ENCODE measurements at regions not wholly inside any gene's neighbourhood (a gene's known extent, or its start where the extent isn't known, plus 50 kb on each side); places are given as distances from the start of the nearest gene placed in this dataset.

- DNase-seq (ENCODE audit: low spot score): peak; percentile 14
Measured at GRCh38 chr1:168386949-168387586, 106.4 kb downstream of the TBX19 start.

GRCh38 chr1:168386492-168386891 lies 105.8 kb downstream of the TBX19 start:
- DNase-seq (ENCODE audit: low spot score): no peak

- DNase-seq (ENCODE audit: low spot score): no peak
Measured at GRCh38 chr1:168381850-168382249, 101.2 kb downstream of the TBX19 start.

DNA sequence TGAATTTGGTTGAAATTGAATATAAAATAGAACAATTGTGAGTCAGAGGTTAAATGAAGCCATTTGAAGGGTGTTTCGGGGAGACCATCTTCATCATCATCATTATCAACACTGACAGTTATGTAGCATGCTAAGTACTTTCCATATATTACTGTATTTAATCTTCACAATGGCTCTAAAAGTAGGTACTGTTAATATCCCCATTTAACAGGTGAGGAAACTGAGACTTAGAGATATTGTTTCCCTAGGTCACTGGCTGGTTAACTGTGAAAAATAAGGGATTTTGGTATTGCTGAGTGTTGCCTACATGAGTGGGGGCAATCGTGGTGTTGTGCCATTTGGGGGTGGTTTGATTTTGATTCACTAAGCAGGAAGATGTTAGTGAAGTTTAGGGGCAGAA lies 100.3 kb downstream of the TBX19 start:
- DNase-seq (ENCODE audit: low spot score): no peak

DNA sequence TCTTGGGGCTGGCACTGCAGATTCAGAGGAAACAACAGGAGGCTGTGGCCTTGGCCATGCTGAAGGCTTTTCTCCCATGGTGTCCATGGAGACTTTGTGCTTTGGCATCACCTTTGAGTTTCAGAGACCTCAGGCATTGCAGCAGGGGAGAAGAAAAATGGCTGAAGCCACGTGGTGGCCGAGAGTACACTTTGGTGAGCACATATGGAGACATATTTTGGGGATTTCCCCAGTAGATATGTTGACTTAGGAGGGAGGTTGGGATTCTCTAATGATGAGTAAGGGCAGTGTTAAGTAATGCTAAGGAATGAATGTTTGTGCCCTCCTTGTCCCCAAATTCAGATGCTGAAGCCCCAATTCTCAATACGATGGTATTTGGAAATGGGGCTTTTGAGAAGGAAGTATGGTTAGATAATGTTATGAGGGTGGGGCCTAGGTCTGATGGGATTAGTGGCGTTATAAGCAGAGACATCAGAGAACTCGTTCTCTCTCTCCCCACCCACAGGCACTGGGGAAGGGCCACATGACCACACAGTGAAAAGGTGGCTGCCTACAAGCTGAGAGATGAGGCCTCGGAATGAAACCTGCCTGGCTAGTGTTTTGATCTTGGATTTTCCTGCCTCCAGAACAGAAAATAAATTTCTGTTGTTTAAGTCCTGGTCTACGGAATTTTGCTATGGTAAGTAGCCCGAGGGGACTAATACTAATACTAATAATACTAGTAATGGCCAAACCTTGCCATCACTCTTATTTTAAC lies 98.6 kb downstream of the TBX19 start:
- DNase-seq (ENCODE audit: low spot score): no peak

GRCh38 chr1:168375566-168376300 lies 95.1 kb downstream of the TBX19 start:
- no peak for DNase-seq (ENCODE audit: low spot score)

GRCh38 chr1:168374566-168374965 lies 93.9 kb downstream of the TBX19 start:
- no peak for DNase-seq (ENCODE audit: low spot score)

GRCh38 chr1:168373869-168374268 lies 93.2 kb downstream of the TBX19 start:
- no peak for DNase-seq (ENCODE audit: low spot score)

- DNase-seq (ENCODE audit: low spot score): no peak
Measured at GRCh38 chr1:168372861-168373371, 92.2 kb downstream of the TBX19 start.

GRCh38 chr1:168372307-168372706 lies 91.6 kb downstream of the TBX19 start:
- DNase-seq (ENCODE audit: low spot score): no peak

GRCh38 chr1:168371477-168371876 lies 90.8 kb downstream of the TBX19 start:
- DNase-seq (ENCODE audit: low spot score): no peak

DNA sequence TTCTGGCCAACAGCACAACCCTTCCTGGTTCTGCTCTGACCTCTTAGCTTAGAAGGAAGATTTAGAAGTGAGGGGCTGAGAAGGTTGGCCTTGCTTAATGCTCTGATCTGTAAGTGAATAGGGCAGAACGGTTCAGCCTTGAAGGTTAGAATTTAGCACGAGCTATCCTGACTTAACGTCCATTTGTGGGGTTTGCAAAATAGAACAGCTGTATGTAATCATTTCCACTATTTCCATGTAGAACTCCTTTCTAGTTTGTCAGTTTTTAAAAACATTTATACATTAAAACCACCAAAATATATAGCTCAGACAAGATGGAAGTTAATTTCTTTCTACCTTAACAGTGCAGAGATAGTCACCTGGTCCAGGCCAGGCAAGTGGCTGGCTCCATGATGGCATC lies 89.9 kb downstream of the TBX19 start:
- DNase-seq (ENCODE audit: low spot score): no peak

GRCh38 chr1:168369655-168370054 lies 89.0 kb downstream of the TBX19 start:
- DNase-seq (ENCODE audit: low spot score): no peak

DNA sequence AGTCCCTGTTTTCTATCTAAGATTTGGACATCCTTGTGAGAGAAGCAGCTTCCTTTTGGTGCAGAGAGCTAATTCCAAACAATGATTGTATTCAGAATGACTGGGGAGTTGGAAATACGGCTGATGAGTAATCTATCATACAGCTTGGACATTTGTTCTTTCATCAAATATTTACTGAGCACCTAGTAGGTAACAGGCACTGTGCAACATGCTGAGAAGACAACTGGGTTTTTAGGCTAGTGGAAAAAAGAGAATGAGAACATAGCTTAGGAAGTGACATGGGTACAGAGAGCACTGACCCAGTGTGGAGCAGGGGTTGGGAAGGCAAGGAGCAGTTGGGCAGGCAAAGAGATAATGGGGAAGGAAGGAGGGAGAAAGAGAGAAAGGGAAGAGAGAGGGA lies 87.5 kb downstream of the TBX19 start:
- DNase-seq (ENCODE audit: low spot score): no peak

DNA sequence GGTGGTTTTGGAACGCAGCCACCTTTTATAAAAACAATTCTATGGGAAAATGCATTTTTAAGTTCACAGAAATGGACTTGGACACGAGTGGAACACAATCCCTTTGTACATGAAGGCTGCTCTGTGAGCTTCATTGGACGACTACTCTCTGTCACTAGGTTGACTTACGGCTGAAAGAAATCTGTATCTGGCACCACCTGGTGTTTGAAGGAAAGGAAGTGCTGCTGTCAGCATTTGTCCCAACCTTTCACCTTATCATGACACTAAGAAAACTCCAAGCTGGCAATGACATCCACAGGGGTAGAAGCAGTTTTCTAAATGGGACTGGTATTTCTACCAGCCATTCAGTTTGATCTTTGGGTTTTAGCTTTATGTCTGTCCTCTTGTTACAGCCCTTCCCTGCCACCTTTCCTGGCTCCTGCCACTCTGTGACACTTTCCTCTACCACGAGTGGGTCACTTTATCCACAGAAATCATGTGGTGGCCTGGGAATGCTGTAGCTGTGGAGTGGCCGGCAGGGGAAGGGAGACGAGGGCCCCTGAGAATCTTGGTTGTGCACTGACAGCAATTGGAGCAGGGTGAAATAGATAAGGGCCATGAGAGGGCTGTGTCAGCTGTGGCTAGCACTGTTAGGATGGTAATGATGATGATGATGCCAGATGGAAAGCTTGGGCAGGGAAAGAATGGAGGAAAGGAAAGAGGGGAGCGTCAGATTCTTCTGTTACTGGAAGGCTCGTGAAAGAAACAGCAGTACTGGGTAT lies 85.2 kb downstream of the TBX19 start:
- DNase-seq (ENCODE audit: low spot score): no peak

Data from germinal center (tissue), 1 donor.